Body of pancreas (tissue), 4 donors: ENCODE measurements at regions not wholly inside any gene's neighbourhood (a gene's known extent, or its start where the extent isn't known, plus 50 kb on each side); places are given as distances from the start of the nearest gene placed in this dataset.

Experiments used
- ATAC-seq: fragments of 150-250 bp; one replicate; pipeline ENCODE4 v1.9.1; 2016
- DNase-seq, 4 donors: peaks; one replicate each; pipeline ENCODE4 v3.0.0-alpha.2; 2019
- H3K27ac ChIP-seq, 4 donors: fragments of 200-600 bp; sonication (generic); 1 replicate in 3 of 4; 2 replicates in 1 of 4; pipeline versions ENCODE4 v1.5.1 to v1.6.1; 2016 to 2019; ENCODE audit warnings: mild to moderate bottlenecking in 1 of 4, mixed read lengths in 1 of 4, moderate library complexity in 1 of 4
- H3K27me3 ChIP-seq, 2 donors: fragments of 200-600 bp; sonication (generic); one replicate each; pipeline ENCODE4 v1.6.0; 2016; ENCODE audit warnings: mild to moderate bottlenecking in 1 of 2
- H3K36me3 ChIP-seq, 2 donors: fragments of 200-600 bp; sonication (generic); replicated peaks in 1 of 2; 2 replicates each; pipeline ENCODE4 v1.5.1; 2016; ENCODE audit warnings: low read depth in 2 of 2; ENCODE audit not compliant: insufficient read depth in 1 of 2
- H3K4me1 ChIP-seq: fragments of 200-600 bp; sonication (generic); one replicate; pipeline ENCODE4 v1.6.0; 2016
- H3K4me3 ChIP-seq, 2 donors: fragments of 200-600 bp; sonication (generic); 1 replicate in 1 of 2; 2 replicates in 1 of 2; pipeline ENCODE4 v1.5.1; 2016 to 2019
- H3K9me3 ChIP-seq, 3 donors: fragments of 200-600 bp; sonication (generic); 1 replicate in 2 of 3; 2 replicates in 1 of 3; pipeline ENCODE4 v1.5.1; 2016
- CTCF ChIP-seq, 7 experiments: fragments of 450-650 bp in 4 of 7; fragments of 200-600 bp in 3 of 7; sonication (generic) in 3 of 7; IDR thresholded peaks; one replicate each; pipeline ENCODE4 v1.5.1; 2016 to 2019; ENCODE audit warnings: antibody characterized with exemption in 7 of 7
- POLR2A ChIP-seq, 3 donors: fragments of 450-650 bp; IDR thresholded peaks; one replicate each; pipeline ENCODE4 v1.6.1; 2016; ENCODE audit warnings: antibody characterized with exemption in 3 of 3, mild to moderate bottlenecking in 2 of 3
- WGBS, 2 donors: methylation state at CpG; one replicate each; pipeline ENCODE4 v1.1.5; 2017; 5-methylcytosine and 5-hydroxymethylcytosine counted together
- intact Hi-C: fragments of 100-400 bp; cut with DNase I; formaldehyde crosslinking; loops from one replicate; pipeline ENCODE4 v1.15.1; 2023

- no peak for ATAC-seq
- no peaks in the 10 kb centered on the region for H3K36me3 ChIP-seq
- no peaks in the 10 kb centered on the region for H3K9me3 ChIP-seq
- peaks cover 5% of the 10 kb centered on the region for H3K4me1 ChIP-seq
- no peak for DNase-seq
- H3K4me3 ChIP-seq: no peak overlapping the region
- no peak overlapping the region for H3K27ac ChIP-seq
- intact Hi-C loops: no loop called here
- TF ChIP-seq CTCF (IDR thresholded peaks at IDR 0.05): no peak
- no peak for TF ChIP-seq POLR2A (IDR thresholded peaks at IDR 0.05)
- no peaks in the 10 kb centered on the region for H3K27me3 ChIP-seq
- 74 to 83% methylated on average over 2 of the region's 2 CpGs for WGBS, 2 donors
Observed at GRCh38 chr18:57969824-57970223, 74.2 kb upstream of the NEDD4L start.

DNA sequence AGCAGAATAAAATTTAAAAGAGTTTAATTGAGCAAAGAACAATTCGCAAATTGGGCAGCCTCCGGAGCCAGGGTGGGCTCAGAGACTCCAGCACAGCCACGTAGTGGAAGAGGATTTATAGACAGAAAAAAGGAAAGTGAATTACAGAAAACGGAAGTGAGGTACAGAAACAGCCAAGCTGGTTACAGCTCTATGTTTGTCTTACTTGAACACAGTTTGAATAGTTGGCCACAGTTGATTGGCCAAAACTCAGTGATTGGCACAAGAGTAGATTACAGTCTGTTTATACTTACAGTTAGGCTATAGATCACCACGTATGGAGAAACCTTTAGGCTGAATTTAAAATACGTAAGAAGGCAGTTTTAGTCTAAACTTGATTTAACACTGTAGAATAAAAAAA, 78.8 kb upstream of the NEDD4L start:
- H3K4me1 ChIP-seq: no peaks in the 10 kb centered on the region
- H3K27me3 ChIP-seq: no peaks in the 10 kb centered on the region
- no peak overlapping the region for H3K4me3 ChIP-seq
- intact Hi-C loops: no loop called here
- TF ChIP-seq CTCF (IDR thresholded peaks at IDR 0.05) (no peak), POLR2A (IDR thresholded peaks at IDR 0.05) (no peak)
- DNase-seq (peak in 1 of 4 donors; percentile 13), ATAC-seq (peak; percentile 42)
- H3K9me3 ChIP-seq: no peaks in the 10 kb centered on the region
- H3K36me3 ChIP-seq: no peaks in the 10 kb centered on the region
- WGBS, 2 donors: 60 to 68% methylated on average over 6 of the region's 6 CpGs
- no peak overlapping the region for H3K27ac ChIP-seq

GRCh38 chr18:57961876-57962505, 82.0 kb upstream of the NEDD4L start:
- Histone ChIP-seq H3K36me3 (no peaks in the 10 kb centered on the region), H3K4me1 (no peaks in the 10 kb centered on the region), H3K27me3 (no peaks in the 10 kb centered on the region), H3K27ac (no peak overlapping the region), H3K9me3 (no peaks in the 10 kb centered on the region), H3K4me3 (no peak overlapping the region)
- no peak for ATAC-seq
- no peak for DNase-seq
- intact Hi-C loops: no loop called here
- WGBS, 2 donors: 89 to 97% methylated on average over 1 of the region's 1 CpG
- TF ChIP-seq POLR2A (IDR thresholded peaks at IDR 0.05): no peak
- no peak for TF ChIP-seq CTCF (IDR thresholded peaks at IDR 0.05)

DNA sequence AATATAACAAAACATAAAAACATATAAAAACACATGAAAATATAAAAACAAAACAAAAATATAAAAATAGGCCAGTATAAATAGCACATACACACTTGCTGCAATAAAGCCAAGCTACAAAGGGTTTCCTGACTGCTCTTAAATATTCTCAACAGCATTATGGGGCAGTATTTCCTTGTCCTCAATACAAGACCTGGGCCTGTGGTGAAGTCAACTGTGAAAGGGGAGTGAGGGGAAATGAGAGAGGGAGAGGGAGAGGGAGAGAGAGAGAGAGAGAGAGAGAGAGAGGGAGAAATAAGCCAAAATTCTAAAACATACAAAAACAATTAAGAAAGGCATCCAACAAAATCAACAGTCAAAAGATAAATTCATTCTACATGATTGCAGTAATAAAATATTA, 82.6 kb upstream of the NEDD4L start:
- ATAC-seq: no peak
- peaks cover 6% of the 10 kb centered on the region for H3K4me1 ChIP-seq
- intact Hi-C loops: no loop called here
- H3K9me3 ChIP-seq: no peaks in the 10 kb centered on the region
- H3K27ac ChIP-seq: no peak overlapping the region
- TF ChIP-seq CTCF (IDR thresholded peaks at IDR 0.05): no peak
- no peak for TF ChIP-seq POLR2A (IDR thresholded peaks at IDR 0.05)
- H3K36me3 ChIP-seq: no peaks in the 10 kb centered on the region
- no peak overlapping the region for H3K4me3 ChIP-seq
- no peak for DNase-seq
- H3K27me3 ChIP-seq: no peaks in the 10 kb centered on the region

DNA sequence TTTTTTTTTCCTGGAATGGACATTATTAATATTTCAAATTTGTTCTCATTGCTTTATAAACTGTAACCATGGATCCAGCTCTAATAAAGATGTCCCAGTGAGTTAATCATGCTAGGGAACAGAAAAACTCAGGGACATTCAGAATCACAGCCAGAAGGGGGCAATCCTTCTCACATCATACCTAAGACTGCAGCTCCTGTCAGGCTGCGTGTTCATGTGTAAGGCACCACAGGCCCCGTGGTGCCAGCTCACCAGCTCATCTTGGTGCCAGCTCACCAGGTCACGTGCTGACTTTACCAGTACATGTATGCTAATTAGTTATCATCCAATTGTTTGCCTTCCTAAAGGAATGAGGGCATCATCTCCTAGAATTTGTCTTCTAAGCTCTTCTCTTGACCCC, 84.7 kb upstream of the NEDD4L start:
- TF ChIP-seq CTCF (IDR thresholded peaks at IDR 0.05) (peak in 6 of 7 experiments; percentile 22 to 66 (median 45)), POLR2A (IDR thresholded peaks at IDR 0.05) (no peak)
- peak; percentile 71 for ATAC-seq
- peak; percentile 46 to 74 (median 64) for DNase-seq
- no peak overlapping the region for H3K4me3 ChIP-seq
- WGBS, 2 donors: 6 to 10% methylated on average over 3 of the region's 3 CpGs
- no peaks in the 10 kb centered on the region for H3K9me3 ChIP-seq
- intact Hi-C loops: no loop called here
- no peaks in the 10 kb centered on the region for H3K27me3 ChIP-seq
- H3K27ac ChIP-seq: no peak overlapping the region
- H3K36me3 ChIP-seq: no peaks in the 10 kb centered on the region
- peaks cover 12% of the 10 kb centered on the region for H3K4me1 ChIP-seq
